ENCODE measurements at regions not wholly inside any gene's neighbourhood (a gene's known extent, or its start where the extent isn't known, plus 50 kb on each side); places are given as distances from the start of the nearest gene placed in this dataset.

GRCh38 chr10:8361510-8361844 is 307.0 kb downstream of the GATA3 start:
- no peak for TF ChIP-seq NBN (IDR thresholded peaks at IDR 0.05)
- TF ChIP-seq POLR2A (IDR thresholded peaks at IDR 0.05; ENCODE audit: low read depth, low read length) = no peak
- no peak for TF ChIP-seq IRF5 (IDR thresholded peaks at IDR 0.05; ENCODE audit: borderline replicate concordance)
- TF ChIP-seq GABPA (IDR thresholded peaks at IDR 0.05; ENCODE audit: low read depth) = no peak
- no peak for TF ChIP-seq ESRRA (IDR thresholded peaks at IDR 0.05; ENCODE audit: low read length)
- TF ChIP-seq RAD21 (IDR thresholded peaks at IDR 0.05; ENCODE audit: insufficient read depth, low read depth, low read length) = no peak
- no peak for TF ChIP-seq TBL1XR1 (IDR thresholded peaks at IDR 0.05; ENCODE audit: low read depth, low read length)
- TF ChIP-seq ATF3 (IDR thresholded peaks at IDR 0.05; ENCODE audit: borderline replicate concordance, extremely low read depth, low read depth, low read length) = no peak
- TF ChIP-seq POLR2AphosphoS5 (IDR thresholded peaks at IDR 0.05; ENCODE audit: low read length) = no peak
- TF ChIP-seq, protein P1, sequence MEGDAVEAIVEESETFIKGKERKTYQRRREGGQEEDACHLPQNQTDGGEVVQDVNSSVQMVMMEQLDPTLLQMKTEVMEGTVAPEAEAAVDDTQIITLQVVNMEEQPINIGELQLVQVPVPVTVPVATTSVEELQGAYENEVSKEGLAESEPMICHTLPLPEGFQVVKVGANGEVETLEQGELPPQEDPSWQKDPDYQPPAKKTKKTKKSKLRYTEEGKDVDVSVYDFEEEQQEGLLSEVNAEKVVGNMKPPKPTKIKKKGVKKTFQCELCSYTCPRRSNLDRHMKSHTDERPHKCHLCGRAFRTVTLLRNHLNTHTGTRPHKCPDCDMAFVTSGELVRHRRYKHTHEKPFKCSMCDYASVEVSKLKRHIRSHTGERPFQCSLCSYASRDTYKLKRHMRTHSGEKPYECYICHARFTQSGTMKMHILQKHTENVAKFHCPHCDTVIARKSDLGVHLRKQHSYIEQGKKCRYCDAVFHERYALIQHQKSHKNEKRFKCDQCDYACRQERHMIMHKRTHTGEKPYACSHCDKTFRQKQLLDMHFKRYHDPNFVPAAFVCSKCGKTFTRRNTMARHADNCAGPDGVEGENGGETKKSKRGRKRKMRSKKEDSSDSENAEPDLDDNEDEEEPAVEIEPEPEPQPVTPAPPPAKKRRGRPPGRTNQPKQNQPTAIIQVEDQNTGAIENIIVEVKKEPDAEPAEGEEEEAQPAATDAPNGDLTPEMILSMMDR (IDR thresholded peaks at IDR 0.05 in 2 of 3, conservative IDR thresholded peaks at IDR 0.05 in 1 of 3; ENCODE audit: control insufficient read depth in 2 of 3, extremely low read depth in 1 of 3, insufficient read depth in 1 of 3, low read depth in 3 of 3, low read length in 3 of 3) = no peak
